ENCODE measurements at regions not wholly inside any gene's neighbourhood (a gene's known extent, or its start where the extent isn't known, plus 50 kb on each side); places are given as distances from the start of the nearest gene placed in this dataset.
A peak's percentile ranks its signal among the peaks of the same experiment; 100 is the strongest.

- H3K27ac ChIP-seq (ENCODE audit: control insufficient read depth, insufficient read depth), result no peak overlapping the region
- in situ Hi-C loops (cut with MboI), result no loop called here
- no peak overlapping the region for H3K4me2 ChIP-seq (ENCODE audit: control insufficient read depth, insufficient read depth)
- 0% methylated on average over 9 of the region's 9 CpGs for WGBS (ENCODE audit: insufficient coverage, insufficient replicate concordance, low lambda C conversion rate, missing lambda C conversion rate)
- ATAC-seq (peak; percentile 63), DNase-seq (ENCODE audit: low read depth, low spot score) (no peak), FAIRE-seq (no peak)
- TF ChIP-seq JUNB (IDR thresholded peaks at IDR 0.05) (no peak), ZNF217 (IDR thresholded peaks at IDR 0.05) (no peak), ESRRA (IDR thresholded peaks at IDR 0.05; ENCODE audit: low read length) (no peak), MYB (IDR thresholded peaks at IDR 0.05; ENCODE audit: borderline replicate concordance, low read depth, low read length) (no peak), EP300 (IDR thresholded peaks at IDR 0.05; ENCODE audit: borderline replicate concordance in 1 of 2, control insufficient read depth in 1 of 2, low read depth in 2 of 2, low read length in 2 of 2) (no peak), RB1 (IDR thresholded peaks at IDR 0.05; ENCODE audit: borderline replicate concordance) (no peak), NFYA (IDR thresholded peaks at IDR 0.05; ENCODE audit: borderline replicate concordance, low read depth, low read length) (no peak), BHLHE40 (IDR thresholded peaks at IDR 0.05; ENCODE audit: borderline replicate concordance in 1 of 2, low read depth in 2 of 2, low read length in 1 of 2) (no peak), ZNF24 (IDR thresholded peaks at IDR 0.05) (no peak), WRNIP1 (IDR thresholded peaks at IDR 0.05; ENCODE audit: borderline replicate concordance, low read depth, low read length) (no peak), CHD4 (IDR thresholded peaks at IDR 0.05) (no peak), BCL11A (IDR thresholded peaks at IDR 0.05; ENCODE audit: low read depth, low read length) (no peak), SMAD5 (IDR thresholded peaks at IDR 0.05; ENCODE audit: low read depth) (no peak), MTA2 (IDR thresholded peaks at IDR 0.05; ENCODE audit: low read depth) (no peak), NFYB (IDR thresholded peaks at IDR 0.05; ENCODE audit: insufficient read depth, low read depth, low read length) (no peak)
- TF ChIP-seq, protein P1, sequence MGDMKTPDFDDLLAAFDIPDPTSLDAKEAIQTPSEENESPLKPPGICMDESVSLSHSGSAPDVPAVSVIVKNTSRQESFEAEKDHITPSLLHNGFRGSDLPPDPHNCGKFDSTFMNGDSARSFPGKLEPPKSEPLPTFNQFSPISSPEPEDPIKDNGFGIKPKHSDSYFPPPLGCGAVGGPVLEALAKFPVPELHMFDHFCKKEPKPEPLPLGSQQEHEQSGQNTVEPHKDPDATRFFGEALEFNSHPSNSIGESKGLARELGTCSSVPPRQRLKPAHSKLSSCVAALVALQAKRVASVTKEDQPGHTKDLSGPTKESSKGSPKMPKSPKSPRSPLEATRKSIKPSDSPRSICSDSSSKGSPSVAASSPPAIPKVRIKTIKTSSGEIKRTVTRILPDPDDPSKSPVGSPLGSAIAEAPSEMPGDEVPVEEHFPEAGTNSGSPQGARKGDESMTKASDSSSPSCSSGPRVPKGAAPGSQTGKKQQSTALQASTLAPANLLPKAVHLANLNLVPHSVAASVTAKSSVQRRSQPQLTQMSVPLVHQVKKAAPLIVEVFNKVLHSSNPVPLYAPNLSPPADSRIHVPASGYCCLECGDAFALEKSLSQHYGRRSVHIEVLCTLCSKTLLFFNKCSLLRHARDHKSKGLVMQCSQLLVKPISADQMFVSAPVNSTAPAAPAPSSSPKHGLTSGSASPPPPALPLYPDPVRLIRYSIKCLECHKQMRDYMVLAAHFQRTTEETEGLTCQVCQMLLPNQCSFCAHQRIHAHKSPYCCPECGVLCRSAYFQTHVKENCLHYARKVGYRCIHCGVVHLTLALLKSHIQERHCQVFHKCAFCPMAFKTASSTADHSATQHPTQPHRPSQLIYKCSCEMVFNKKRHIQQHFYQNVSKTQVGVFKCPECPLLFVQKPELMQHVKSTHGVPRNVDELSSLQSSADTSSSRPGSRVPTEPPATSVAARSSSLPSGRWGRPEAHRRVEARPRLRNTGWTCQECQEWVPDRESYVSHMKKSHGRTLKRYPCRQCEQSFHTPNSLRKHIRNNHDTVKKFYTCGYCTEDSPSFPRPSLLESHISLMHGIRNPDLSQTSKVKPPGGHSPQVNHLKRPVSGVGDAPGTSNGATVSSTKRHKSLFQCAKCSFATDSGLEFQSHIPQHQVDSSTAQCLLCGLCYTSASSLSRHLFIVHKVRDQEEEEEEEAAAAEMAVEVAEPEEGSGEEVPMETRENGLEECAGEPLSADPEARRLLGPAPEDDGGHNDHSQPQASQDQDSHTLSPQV (IDR thresholded peaks at IDR 0.05), result no peak
- no peaks in the 10 kb centered on the region for H4K20me1 ChIP-seq (ENCODE audit: control insufficient read depth, insufficient read depth)
- no peaks in the 10 kb centered on the region for H3K79me2 ChIP-seq (ENCODE audit: control insufficient read depth, insufficient read depth, low read length)
- no peaks in the 10 kb centered on the region for H3K27me3 ChIP-seq (replicated peaks in 1 of 2; ENCODE audit: control insufficient read depth in 2 of 2, insufficient read depth in 2 of 2, low read length in 1 of 2)
- ChIA-PET SMC1A (ENCODE audit: uncharacterized antibody, unreplicated experiment) (no interaction called here), RAD21 (ENCODE audit: unreplicated experiment) (no interaction called here), CTCF (no interaction called here), POLR2A (no interaction called here)
- H3K9ac ChIP-seq (ENCODE audit: control insufficient read depth, insufficient read depth, low read length), result no peak overlapping the region
- BruUV-seq (replicated peaks), result no TSS peak
- H3K4me1 ChIP-seq (ENCODE audit: control insufficient read depth, insufficient read depth, low read length), result no peaks in the 10 kb centered on the region
- no peaks in the 10 kb centered on the region for H3K9me3 ChIP-seq (replicated peaks; ENCODE audit: control insufficient read depth, insufficient read depth, low read length)
- H3K36me3 ChIP-seq (ENCODE audit: control insufficient read depth in 2 of 2, insufficient read depth in 2 of 2, low read length in 1 of 2), result no peaks in the 10 kb centered on the region
- intact Hi-C loops (cut with micrococcal nuclease; ENCODE audit: unreplicated experiment), result no loop called here
- no peak overlapping the region for H2AFZ ChIP-seq (ENCODE audit: control insufficient read depth, low read depth, low read length)
- no peak overlapping the region for H3K4me3 ChIP-seq
These were observed 2222.3 kb upstream of the AGA start for GRCh38 chr4:179664430-179665027.

Measured in GM12878 (cell line).